ENCODE measurements at regions not wholly inside any gene's neighbourhood (a gene's known extent, or its start where the extent isn't known, plus 50 kb on each side); places are given as distances from the start of the nearest gene placed in this dataset.

DNA sequence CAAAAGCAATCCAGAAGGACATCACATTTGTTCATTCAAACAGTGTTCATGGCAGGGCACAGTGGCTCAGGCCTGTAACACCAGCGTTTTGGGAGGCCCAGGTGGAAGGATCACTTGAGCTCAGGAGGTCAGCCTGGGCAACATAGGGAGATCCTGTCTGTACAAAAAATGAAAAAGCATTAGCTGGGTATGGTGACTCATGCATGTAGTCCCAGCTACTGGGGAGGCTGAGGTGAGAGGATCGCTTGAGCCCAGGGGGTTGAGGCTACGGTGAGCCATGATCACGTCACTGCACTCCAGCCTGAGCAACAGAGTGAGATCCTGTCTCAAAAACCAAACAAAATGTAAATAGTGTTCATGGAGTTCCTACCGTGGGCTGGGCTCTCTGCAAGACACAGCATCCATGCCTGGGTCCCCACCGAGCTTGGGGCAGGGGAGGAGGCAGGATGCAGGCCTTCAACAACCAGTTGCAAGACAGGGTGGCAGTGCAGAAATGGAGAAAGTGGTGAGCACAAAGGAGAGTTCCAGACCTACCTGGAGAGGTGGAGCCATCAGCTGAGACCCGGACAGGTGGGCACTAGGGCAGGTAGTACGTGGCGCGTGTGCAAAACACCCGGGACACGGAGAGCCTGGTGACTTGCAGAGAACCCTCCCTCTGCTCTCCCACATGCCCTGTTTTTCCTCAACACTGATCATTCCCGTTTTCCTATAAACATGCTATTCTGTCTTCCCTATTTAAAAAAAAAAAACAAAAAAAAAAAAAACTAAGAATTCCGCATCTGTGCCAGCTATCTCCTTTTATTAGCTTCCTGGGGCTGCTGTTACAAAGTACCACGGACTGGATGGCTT is 138.9 kb downstream of the TOMM20 start:
- peak; percentile 25 for DNase-seq (ENCODE audit: low spot score)

DNA sequence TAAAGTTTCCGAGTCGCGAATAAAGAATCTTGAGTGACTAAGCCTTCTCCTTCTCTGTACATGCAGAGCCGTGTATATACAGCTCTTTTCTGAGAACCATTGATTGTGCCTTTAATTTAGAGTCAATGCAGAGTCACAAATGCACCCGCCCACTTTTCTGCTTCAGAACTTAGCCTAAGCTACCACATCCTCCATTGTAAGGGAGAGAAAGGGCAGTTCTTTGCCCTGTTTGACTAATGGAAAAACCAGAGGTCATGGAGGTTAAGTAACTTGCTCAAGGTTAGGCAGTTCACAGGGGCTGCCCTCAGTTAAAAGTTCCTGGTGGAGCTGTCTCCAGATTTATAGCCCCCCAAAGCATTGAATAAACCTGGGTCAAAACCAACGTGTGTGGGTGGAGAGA is 139.6 kb downstream of the TOMM20 start:
- DNase-seq (ENCODE audit: low spot score), result no peak

DNA sequence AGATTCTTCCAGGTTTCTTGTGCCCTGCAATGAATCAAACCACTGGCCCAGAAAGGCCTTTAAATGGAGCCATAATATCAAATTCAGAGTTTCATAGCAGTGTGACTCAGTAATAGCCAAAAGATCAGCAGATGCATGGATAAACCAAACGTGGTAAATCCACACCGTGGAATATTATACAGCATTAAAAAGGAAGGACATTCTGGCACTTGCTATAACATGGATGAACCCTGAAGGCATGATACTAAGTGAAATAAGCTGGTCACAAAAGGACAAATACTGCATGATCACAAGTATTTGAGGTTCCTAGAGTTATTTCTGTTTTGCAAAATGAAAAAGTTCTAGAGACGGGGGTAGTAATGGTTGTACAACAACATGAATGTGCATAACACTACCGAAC is 140.1 kb downstream of the TOMM20 start:
- no peak for DNase-seq (ENCODE audit: low spot score)

DNA sequence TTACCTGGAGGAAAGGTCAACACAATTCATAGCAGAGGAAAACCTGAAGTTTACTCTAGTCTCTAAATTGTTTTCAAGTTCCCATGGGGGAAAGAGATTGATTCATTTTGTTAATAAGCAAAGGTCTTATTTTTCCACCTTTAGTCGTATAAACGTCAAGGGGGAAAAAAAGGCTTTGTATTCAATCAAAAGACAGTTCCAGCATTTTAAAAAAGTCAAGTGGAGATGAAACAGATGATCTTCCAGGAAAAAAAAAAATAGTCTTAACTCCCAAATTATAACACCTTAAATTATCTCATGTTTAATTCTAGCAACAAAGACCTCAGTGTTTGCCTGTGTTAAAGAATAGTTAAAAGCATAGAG is 140.5 kb downstream of the TOMM20 start:
- DNase-seq (ENCODE audit: low spot score), result no peak

DNA sequence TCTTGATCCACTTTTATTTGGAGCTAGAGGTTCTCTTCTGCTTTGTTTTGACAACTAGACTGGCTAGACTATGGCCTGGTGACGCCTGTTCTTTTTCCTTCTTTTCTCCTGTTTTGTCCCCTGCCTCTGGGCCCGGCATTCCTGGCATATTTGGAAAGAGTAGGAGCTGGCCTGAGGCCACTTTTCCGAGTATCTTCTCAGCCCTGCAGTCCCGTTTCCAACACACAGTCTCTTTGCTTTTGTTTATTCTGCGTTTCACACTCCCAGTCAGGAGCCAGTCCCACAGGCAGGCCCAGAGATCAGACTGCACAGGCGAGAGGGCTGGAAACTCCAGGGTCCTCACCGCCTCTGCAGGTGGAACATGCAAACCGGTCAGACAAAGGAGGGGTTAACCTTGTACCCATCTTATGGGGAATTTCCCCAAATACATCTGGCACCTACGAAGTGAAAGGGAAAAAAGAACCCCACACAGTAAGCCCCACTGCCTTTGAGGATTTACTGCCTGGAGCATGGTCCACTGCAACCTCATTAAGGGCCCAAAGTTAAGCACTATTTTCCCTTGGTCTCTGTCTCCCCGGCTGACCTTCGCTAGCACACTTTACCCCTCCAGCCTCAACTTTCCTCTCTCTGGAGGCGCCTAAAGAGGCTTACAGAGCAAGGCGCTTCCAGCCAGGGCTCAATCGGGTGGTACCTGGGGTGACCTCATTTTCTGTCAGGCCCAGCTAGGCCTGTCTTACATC is 141.1 kb downstream of the TOMM20 start:
- DNase-seq (ENCODE audit: low spot score), result peak; percentile 18

DNA sequence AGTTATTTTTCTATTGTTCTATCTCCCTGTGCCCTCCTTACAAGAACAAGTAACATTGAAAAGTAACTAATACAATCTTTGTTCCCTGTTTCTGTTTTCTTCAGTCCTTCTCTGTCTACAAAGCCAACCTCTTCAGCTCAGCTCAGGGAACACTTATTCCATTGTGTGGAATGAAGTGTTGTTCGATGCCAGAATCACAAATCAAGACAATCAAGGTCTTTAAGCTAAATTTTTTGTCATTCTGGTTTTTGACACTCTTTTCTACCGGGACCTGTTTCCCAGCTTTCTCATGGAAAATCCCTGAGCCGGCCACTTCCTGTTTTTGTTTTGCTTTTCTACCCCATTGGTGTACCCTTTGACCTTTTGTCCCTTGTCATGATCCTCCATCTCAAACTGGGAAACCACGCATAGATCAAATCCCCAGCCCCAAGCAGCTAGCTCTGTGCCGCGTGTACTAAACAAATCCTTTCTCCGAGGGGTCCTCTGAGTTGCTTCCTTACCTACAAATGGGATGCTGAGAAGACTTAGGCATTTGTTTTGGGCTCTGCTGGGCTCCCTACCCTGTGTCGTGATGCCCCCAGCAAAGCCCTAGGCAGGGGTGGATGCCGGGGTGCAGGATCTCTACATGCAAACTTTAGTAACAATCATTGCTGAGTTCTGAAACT is 141.8 kb downstream of the TOMM20 start:
- no peak for DNase-seq (ENCODE audit: low spot score)

DNA sequence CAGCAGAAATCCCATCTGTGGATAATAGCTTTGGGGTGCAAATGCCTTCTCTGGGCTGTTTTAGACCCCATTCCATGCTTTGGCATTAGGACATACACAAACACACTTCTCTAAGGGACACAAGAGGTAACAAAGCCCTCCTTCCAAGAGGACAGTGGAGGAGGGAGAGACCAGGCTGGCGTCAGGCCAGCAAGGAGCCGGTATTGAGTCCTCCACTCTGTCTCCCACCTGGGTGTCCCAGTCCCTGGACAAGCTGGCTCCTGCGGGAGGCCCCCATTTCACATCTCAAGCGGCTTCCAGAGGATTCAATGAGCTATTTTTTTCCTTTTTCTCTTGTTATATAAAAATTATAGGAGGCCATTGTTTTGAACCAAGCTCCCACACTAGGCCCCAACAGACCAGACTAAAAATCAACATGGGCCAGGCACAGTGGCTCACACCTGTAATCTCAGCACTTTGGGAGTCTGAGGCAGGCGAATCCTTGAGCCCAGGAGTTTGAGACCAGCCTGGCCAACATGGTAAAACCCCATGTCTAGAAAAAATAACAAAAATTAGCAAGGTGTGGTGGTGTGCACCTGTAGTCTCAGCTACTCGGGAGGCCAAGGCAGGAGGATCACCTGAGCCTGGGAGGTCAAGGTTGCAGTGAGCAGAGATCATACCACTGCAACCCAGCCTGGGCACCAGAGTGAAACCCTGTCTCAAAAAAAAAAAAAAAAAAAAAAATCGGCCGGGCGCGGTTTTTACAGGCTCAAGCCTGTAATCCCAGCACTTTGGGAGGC is 142.9 kb downstream of the TOMM20 start:
- DNase-seq (ENCODE audit: low spot score), result no peak

DNA sequence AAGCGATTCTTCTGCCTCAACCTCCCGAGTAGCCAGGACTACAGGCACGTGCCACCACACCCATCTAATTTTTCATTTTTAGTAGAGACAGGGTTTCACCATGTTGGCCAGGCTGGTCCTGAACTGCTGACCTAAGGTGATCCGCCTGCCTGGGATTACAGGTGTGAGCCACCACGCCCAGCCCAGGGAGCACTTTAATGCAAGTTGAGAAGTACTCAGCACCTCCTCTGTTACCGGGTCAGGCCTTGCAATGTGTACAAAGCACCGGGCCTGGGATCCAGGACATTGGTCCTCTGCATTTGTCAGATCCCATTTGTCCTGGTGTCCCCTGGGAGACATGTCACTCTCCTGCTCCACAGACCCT is 143.6 kb downstream of the TOMM20 start:
- DNase-seq (ENCODE audit: low spot score), result no peak

DNA sequence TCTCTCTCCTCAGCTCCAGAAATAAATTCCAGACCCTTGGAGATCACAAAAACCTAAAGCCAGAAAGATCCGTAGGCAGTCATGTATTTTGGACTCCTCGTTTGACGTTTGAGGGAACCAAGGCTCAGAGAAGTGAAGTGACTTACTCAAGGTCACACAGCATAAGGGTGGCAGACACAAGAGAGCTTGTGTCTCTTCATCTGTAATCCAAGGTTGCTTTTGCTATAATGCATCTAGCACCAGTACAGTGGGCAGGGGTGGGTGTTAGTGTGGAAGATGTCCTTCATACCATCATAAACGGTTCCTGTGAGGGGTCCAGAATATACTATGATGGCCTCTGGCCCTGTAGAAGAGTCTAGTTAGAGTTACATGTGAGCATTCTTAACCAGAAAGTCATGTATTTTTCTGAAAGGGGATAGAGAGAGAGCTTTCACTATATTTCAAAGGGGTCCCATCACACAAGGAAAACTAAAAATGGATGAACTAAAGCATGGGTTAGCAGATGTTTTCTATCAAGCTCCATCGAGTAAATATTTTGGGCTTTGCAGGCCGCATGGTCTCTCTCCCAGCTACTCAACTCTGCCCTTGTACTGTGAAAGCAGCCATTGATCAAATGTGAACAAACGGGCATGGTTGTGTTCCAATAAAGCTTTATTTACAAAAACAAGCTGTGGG is 144.9 kb downstream of the TOMM20 start:
- no peak for DNase-seq (ENCODE audit: low spot score)

DNA sequence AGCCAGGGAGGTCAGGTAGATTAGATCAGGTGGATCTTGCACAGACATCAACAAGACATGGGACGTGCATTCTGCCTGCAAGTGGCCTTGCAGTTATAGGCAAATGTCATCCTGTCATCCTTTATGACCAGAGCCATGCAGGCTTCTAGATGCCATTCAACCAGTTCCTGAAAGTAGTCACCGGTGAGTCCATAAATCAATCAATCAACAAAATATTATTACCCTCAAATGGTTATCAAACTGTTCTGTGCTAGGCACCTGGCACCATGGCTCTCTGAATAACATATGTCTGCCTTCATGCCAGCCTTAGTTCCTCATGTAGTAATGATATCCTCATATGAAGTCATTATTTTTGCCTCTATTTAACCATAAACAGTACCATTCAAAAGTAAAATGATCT is 146.9 kb downstream of the TOMM20 start:
- no peak for DNase-seq (ENCODE audit: low spot score)

DNA sequence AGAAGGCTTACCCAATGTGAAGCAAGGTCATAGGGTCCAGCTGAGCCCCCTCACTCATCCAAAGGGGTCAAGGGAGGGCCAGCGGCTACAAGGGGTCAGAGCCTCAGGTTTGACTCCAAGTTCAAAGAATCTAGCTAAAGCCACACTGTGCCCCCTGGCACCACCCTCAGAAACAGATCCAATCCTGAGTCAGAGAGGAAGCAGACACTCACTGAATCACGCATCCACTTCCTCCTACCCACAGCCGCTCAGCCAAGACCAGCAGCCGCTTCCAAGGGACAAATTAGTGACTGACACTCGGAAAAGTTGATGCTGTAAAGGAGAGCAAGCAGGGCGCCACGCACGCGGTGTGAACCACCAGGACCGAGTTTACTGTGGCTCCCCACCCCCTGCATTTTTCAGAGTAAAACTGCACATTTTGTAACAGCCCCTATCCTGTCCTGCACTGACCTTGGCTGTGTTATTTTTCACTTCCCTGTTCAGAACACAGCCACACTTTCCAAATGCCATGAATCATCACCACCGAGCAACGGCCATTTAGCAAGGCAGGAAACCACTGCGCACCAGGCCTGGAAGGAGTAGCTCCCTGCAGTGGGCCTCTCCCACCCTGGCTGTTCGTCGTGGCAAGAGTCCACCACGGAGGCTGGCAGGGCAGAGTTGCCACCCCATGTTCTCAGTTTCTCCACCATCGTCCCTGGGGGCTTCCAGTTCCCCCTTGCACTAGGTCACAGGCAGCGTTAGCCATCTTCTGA is 147.8 kb downstream of the TOMM20 start:
- no peak for DNase-seq (ENCODE audit: low spot score)

DNA sequence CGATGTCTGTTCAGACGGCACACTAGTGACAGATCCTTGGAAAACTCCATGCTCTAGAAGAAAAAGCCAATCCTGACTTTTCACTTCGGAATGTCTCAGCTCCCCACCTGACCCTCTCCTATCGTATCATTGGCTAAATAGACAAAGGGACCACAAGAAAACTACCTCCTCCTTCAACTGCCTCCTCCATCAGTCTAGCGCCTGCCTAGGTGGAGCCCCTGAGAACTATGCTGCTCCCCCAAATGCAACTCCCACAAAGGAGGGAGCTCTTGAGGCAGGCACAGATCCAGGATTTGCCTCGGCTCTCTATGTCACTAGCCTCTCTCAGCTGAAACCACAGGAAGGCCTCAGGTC is 148.4 kb downstream of the TOMM20 start:
- DNase-seq (ENCODE audit: low spot score), result no peak

DNA sequence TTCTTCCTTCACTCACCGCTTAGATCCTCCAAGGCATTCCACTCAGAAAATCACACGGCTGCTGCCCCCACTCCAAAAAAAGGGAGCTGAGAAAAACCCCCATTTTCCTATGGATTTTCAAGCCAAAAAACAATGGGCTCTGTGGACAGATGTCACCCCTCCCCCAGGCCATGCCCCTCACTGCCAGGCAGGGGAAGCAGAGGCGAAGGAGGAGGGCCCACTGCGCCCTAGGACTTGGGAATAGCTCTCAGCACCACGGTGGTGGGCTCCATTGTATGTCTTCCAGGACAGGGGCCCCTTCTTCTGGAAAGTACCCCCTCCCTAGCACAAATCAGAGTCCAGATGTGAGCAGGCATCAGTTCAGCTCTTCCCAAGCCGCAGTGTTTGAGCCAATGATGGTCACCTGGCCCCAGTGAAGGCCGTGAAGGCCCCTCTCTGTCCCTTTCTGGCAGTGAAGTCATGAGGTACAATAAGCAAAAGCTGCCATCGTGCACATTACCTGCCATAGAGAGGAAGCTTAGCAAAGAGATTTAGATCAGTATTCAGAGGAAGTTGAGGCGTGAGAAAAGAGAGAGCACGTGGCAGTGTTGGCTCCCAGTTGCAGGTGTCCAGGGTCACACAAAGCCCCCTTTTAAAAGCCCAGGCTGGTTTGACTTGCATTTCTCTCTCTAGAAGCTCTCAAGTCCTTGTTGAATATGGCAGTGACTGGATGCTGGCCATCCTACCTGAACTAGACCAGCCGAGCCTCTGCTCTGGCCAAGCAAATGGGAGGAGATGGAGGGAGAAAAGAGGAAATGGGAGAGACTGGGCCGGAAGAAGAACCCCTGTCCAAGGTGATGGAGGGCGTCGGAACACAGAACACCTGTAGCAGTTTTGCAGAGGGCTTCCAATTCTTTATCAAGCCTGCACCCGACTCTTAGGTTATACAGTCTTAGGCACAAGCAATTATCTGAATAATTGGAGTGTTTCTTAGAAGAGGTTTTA is 149.0 kb downstream of the TOMM20 start:
- no peak for DNase-seq (ENCODE audit: low spot score)

DNA sequence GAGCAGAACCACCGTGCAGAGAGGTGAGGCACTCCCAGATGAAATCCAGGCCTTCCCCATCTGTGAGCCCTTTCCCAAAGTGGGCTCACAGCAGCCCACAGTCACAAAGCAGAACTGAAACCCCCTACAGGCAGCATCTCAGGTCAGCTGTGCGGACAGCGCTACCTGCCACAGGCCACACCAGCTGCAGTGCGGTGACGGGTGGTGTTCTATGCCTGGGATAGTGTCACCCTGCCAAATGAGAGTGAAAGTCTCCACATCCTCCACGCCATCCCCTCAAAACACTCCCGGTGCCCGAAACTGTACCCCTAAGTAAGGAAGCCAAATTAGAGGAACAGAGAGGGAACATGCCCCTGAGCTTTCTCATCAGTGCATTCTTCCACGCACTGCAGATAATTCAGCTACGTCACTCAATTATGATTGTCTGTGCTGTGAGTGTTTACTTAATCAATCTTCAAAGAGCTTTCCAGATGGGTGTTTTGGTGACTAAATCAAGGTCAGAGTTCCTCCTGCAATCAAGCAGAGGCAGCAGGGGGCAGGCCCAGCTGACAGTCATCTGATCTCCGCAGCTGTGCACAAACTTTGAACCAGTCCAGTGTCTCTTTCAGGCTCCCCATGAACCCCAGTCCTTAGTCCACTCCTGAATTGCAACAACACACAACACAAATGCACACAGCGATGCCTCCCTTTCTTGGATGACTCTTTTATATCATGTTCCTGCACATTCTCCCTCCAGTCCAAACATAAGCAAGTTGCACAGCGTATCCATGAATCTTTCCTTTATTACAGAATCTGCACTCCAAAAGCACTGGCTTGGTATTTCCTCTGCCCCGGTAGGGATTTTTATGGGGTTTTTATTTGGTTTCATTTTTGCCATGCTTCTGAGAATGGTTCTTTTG is 150.0 kb downstream of the TOMM20 start:
- DNase-seq (ENCODE audit: low spot score), result no peak

DNA sequence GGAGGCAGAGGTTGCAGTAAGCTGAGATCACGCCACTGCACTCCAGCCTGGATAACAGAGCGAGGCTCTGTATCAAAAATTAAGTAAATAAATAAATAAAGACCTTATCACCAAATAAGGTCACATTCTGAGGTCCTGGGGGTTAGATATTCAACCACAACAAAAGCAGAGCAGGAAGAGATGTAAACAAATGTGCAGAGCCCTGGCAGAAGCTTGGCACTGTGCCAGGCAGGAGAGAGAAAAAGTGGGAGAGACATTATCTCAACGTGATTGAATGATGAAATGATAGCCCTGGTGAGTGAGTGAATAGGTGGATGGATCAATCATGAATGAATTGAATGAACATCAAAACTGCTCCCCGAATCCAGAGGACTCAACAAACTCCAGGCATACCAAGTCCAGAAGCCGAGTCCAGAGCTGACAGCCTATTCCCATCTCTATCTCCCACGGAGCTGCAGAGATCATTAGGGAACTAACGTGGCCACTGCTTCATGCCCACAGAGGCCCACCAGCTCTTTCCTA is 150.7 kb downstream of the TOMM20 start:
- DNase-seq (ENCODE audit: low spot score), result no peak

DNA sequence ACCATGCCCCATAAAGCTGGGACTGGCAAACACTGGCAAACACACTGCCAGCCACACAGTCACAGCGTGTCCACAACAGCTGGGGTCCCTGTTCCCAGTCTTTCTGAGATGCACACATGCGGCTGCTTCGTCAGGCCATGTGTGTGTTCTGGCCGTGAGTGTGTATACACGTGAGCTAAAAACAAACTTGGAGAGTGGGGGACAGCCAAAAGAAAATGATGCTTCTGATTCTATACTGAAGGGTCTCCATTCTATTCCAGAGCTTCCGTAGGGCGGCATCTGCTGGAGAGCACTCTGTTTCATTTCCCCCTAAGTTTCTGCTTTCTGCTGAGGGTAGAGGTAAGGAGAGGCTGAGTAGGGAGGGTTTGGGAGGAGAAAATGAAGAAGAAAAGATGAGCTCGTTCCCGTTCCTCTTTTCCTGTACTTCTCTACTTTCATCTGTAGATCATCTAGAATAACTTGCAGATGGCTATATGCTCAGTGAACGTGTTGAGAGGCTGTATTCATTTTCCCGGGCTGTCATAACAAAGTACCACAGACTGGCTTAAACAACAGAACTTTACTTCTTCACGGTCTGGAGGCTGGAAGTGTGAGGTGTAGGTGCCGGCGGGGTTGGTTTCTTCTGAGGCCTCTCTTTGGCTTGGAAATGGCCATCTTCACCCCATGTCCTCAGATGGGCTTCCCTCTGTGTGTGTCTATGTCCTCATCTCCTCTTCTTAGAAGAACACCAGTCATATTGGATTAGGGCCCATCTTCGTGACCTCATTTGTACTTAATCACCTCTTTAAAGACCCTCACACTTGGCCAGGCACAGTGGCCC is 151.6 kb downstream of the TOMM20 start:
- no peak for DNase-seq (ENCODE audit: low spot score)

DNA sequence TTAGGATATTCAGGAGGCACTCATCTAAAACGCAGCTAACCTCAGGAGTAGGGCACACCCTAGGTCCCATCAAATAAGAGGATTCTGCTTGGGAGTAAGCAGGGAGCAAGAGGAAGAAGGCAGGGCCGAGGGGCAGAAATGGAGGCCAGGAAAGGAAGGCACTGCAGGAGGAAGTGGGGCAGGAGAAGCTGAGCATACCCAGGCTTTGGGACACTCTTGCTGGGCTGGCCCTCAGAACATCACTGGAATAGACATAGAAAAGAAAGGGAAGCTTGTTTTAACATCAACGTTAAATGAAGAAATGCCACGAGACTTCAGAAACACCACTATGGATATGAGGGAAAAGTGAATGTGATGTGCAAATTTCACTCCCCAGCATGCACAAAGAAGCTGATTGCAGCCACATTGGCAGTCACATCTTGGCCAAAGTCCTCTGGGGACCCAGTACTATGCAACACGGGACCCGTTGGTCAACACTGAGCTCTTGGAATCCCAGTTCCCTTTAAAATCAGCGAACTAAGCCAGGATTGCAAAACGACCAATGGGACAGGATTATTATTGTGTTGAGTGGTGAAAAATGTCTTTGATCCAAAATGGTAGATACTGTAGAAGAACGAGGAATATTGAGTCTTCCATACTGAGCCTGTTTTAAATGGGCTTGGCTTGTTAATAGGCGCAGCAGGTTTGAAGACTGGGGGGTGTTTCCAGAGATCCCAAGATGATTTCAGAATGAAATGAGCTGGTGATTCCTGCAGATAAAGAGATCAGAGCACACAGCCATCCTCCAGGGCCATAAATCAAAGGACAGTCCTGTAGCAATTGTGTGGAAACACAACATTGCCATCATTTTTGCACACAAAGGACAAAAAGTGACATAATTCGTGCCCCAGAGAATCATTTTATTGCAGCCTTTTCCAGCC is 152.4 kb downstream of the TOMM20 start:
- DNase-seq (ENCODE audit: low spot score), result no peak

All from D341Med (cell line).